ENCODE measurements at regions not wholly inside any gene's neighbourhood (a gene's known extent, or its start where the extent isn't known, plus 50 kb on each side); places are given as distances from the start of the nearest gene placed in this dataset.

GRCh38 chr19:32196690-32197420 is 148.6 kb upstream of the ZNF507 start:
- no peaks in the 10 kb centered on the region for H3K36me3 ChIP-seq
- in situ Hi-C loops (cut with MboI; ENCODE audit: low pct_ligation_motif_present in 1 of 4, low pct_unique_long_range_greater_than_20kb in 1 of 4, low sequenced_read_pairs in 3 of 4) = no loop called here
- no peak for TF ChIP-seq POLR2A (IDR thresholded peaks at IDR 0.05)
- TF ChIP-seq EP300 (IDR thresholded peaks at IDR 0.05; ENCODE audit: low read depth) = no peak
- no peak for TF ChIP-seq CTCF (IDR thresholded peaks at IDR 0.05)
- no peak for TF ChIP-seq POLR2AphosphoS5 (IDR thresholded peaks at IDR 0.05)
- 82% methylated on average over 13 of the region's 13 CpGs; no CpG with 5 or more reads in 1 of the 2 donors for WGBS, 2 donors (ENCODE audit: low coverage in 1 of 2)
- H3K27me3 ChIP-seq = no peaks in the 10 kb centered on the region
- intact Hi-C loops (cut with DNase I; ENCODE audit: low total_unique reads) = no loop called here
- no peak overlapping the region for H3K4me3 ChIP-seq
- no peak for DNase-seq
- H3K9me3 ChIP-seq = no peaks in the 10 kb centered on the region
- H3K4me1 ChIP-seq = no peaks in the 10 kb centered on the region
- H3K27ac ChIP-seq = no peak overlapping the region

- Histone ChIP-seq H3K9me3 (no peaks in the 10 kb centered on the region), H3K4me3 (no peak overlapping the region), H3K27ac (no peak overlapping the region), H3K4me1 (no peaks in the 10 kb centered on the region), H3K27me3 (no peaks in the 10 kb centered on the region), H3K36me3 (no peaks in the 10 kb centered on the region)
- intact Hi-C loops (cut with DNase I; ENCODE audit: low total_unique reads) (no loop called here), in situ Hi-C loops (cut with MboI; ENCODE audit: low pct_ligation_motif_present in 1 of 4, low pct_unique_long_range_greater_than_20kb in 1 of 4, low sequenced_read_pairs in 3 of 4) (no loop called here)
- no peak for DNase-seq
- WGBS, 2 donors (ENCODE audit: low coverage in 1 of 2) = 68 to 80% methylated on average over 6 to 13 of the region's 13 CpGs
- TF ChIP-seq EP300 (IDR thresholded peaks at IDR 0.05; ENCODE audit: low read depth) (no peak), POLR2AphosphoS5 (IDR thresholded peaks at IDR 0.05) (no peak), POLR2A (IDR thresholded peaks at IDR 0.05) (no peak), CTCF (IDR thresholded peaks at IDR 0.05) (no peak)
Measured at GRCh38 chr19:32197896-32198882, 147.2 kb upstream of the ZNF507 start.

- H3K36me3 ChIP-seq = no peaks in the 10 kb centered on the region
- no peaks in the 10 kb centered on the region for H3K4me1 ChIP-seq
- intact Hi-C loops (cut with DNase I; ENCODE audit: low total_unique reads) = no loop called here
- TF ChIP-seq POLR2A (IDR thresholded peaks at IDR 0.05) (no peak), CTCF (IDR thresholded peaks at IDR 0.05) (no peak), POLR2AphosphoS5 (IDR thresholded peaks at IDR 0.05) (no peak), EP300 (IDR thresholded peaks at IDR 0.05; ENCODE audit: low read depth) (no peak)
- H3K27me3 ChIP-seq = no peaks in the 10 kb centered on the region
- no peaks in the 10 kb centered on the region for H3K9me3 ChIP-seq
- no peak overlapping the region for H3K4me3 ChIP-seq
- 78 to 80% methylated on average over 3 to 10 of the region's 10 CpGs for WGBS, 2 donors (ENCODE audit: low coverage in 1 of 2)
- in situ Hi-C loops (cut with MboI; ENCODE audit: low pct_ligation_motif_present in 1 of 4, low pct_unique_long_range_greater_than_20kb in 1 of 4, low sequenced_read_pairs in 3 of 4) = no loop called here
- H3K27ac ChIP-seq = no peak overlapping the region
- no peak for DNase-seq
Measured at GRCh38 chr19:32199501-32200040, 145.8 kb upstream of the ZNF507 start.

Measured in transverse colon (tissue), 4 donors.